Epithelial cell of esophagus (primary cell): ENCODE measurements at regions not wholly inside any gene's neighbourhood (a gene's known extent, or its start where the extent isn't known, plus 50 kb on each side); places are given as distances from the start of the nearest gene placed in this dataset.

Source experiments
- DNase-seq: peaks from one replicate; pipeline ENCODE4 v3.0.0; 2010; ENCODE audit warnings: low read depth
- H3K4me3 ChIP-seq: 2 replicates; pipeline ENCODE4 v1.5.1; 2011; ENCODE audit warnings: mild to moderate bottlenecking, low read length, control low read depth
- TF ChIP-seq, protein P1 (sequence below): IDR thresholded peaks from 2 replicates; pipeline ENCODE4 v1.5.1; 2011; ENCODE audit warnings: low read depth, mild to moderate bottlenecking, low read length, control low read depth, inconsistent platforms; ENCODE audit not compliant: insufficient read depth; ENCODE audit errors: missing control alignments

GRCh38 chr2:14015113-14015630 is 617.3 kb upstream of the LRATD1 start:
- H3K4me3 ChIP-seq: no peak overlapping the region
- TF ChIP-seq, protein P1, sequence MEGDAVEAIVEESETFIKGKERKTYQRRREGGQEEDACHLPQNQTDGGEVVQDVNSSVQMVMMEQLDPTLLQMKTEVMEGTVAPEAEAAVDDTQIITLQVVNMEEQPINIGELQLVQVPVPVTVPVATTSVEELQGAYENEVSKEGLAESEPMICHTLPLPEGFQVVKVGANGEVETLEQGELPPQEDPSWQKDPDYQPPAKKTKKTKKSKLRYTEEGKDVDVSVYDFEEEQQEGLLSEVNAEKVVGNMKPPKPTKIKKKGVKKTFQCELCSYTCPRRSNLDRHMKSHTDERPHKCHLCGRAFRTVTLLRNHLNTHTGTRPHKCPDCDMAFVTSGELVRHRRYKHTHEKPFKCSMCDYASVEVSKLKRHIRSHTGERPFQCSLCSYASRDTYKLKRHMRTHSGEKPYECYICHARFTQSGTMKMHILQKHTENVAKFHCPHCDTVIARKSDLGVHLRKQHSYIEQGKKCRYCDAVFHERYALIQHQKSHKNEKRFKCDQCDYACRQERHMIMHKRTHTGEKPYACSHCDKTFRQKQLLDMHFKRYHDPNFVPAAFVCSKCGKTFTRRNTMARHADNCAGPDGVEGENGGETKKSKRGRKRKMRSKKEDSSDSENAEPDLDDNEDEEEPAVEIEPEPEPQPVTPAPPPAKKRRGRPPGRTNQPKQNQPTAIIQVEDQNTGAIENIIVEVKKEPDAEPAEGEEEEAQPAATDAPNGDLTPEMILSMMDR: no peak
- no peak for DNase-seq

- no peak overlapping the region for H3K4me3 ChIP-seq
- no peak for DNase-seq
- TF ChIP-seq, protein P1: no peak
Observed at GRCh38 chr2:14016289-14016955, 616.1 kb upstream of the LRATD1 start.

- no peak overlapping the region for H3K4me3 ChIP-seq
- TF ChIP-seq, protein P1: no peak
- DNase-seq: no peak
Observed at GRCh38 chr2:14018620-14019019, 613.9 kb upstream of the LRATD1 start.

GRCh38 chr2:14023558-14023957 is 609.0 kb upstream of the LRATD1 start:
- TF ChIP-seq, protein P1: no peak
- DNase-seq: no peak
- no peak overlapping the region for H3K4me3 ChIP-seq

DNA sequence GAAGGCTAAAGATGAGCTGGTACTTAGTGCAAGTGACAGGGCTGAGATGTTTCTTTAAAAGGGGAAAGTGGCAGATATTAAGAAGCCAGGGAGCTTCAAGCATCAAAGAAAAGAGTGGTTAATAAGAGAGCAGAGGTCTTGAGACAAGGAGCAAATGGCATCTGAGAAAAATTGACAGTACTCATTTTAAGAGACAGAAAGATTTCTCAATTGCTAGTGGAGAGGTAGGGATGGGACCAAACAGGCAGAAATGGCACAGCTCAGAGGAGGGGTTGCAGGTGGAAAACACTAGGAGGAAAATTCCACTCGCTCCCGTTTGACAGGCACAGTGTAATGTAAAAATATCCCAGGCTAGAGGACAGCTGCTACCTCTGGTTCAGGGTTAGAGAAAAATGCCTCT is 593.4 kb upstream of the LRATD1 start:
- no peak for DNase-seq
- H3K4me3 ChIP-seq: no peak overlapping the region
- TF ChIP-seq, protein P1: no peak

GRCh38 chr2:14047491-14047890 is 585.0 kb upstream of the LRATD1 start:
- no peak overlapping the region for H3K4me3 ChIP-seq
- TF ChIP-seq, protein P1: no peak
- DNase-seq: no peak

- TF ChIP-seq, protein P1: no peak
- no peak for DNase-seq
- no peak overlapping the region for H3K4me3 ChIP-seq
Observed at GRCh38 chr2:14051401-14051800, 581.1 kb upstream of the LRATD1 start.
